Endometrial microvascular endothelial cells (primary cell): ENCODE measurements at regions not wholly inside any gene's neighbourhood (a gene's known extent, or its start where the extent isn't known, plus 50 kb on each side); places are given as distances from the start of the nearest gene placed in this dataset.

Experiments
- in situ Hi-C: cut with HindIII; loops from 2 replicates; pipeline ENCODE4 v1.10.0; 2017; ENCODE audit warnings: low sequenced_read_pairs, low pct_unique_long_range_greater_than_20kb; ENCODE audit errors: inconsistent ontology term

DNA sequence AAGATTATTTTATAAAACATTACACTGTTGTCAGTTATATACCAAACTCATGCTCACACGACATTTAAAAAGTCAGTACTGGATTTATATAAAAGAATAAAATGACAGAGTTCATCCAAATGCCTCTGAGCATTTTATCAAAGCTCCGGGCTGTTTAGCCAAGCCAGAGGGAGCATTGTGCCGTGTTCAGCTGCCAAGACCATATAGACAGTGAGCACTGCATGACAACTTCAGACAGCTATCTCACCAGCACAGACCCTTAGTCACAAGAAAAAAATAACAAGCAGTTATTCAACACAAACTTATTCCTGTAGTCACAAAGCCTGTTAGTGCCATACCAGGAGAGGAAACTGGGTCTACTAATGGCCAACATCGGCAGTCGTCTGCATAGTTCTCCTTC lies 88.0 kb upstream of the PBX1 start:
- in situ Hi-C loops: no loop called here

GRCh38 chr1:164472841-164473240 lies 86.1 kb upstream of the PBX1 start:
- in situ Hi-C loops: no loop called here

- in situ Hi-C loops: no loop called here
These were observed 85.4 kb upstream of the PBX1 start for GRCh38 chr1:164473544-164473943.

GRCh38 chr1:164475834-164476233 lies 83.2 kb upstream of the PBX1 start:
- in situ Hi-C loops: no loop called here

- in situ Hi-C loops: no loop called here
These were observed 81.6 kb upstream of the PBX1 start for GRCh38 chr1:164477343-164477742.

- in situ Hi-C loops: no loop called here
These were observed 79.7 kb upstream of the PBX1 start for GRCh38 chr1:164479242-164479641.

DNA sequence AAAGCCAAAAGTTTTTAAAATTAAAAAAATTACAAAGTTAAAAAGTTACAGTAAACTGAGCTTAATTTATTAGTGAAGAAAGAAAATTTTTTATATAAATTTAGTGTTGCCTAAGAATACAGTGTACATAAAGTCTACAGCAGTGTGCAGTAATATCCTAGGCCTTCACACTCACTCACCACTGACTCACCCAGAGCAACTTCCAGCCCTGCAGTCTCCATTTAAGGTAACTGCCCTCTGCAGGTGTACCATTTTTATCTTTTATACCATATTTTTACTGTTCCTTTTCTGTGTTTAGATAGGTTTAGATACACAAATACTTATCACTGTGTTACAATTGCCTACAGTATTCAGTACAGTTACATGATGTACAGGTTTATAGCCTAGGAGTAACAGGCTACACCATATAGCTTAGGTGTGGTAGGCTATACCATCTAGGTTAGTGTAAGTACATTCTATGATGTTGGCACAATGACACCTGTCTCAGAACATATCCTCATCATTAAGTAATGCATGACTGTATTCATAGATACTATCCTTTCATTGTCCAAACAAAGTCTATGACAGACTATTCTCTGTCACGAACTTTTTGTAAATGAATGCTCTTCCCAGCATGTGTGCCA lies 78.6 kb upstream of the PBX1 start:
- in situ Hi-C loops: no loop called here

- in situ Hi-C loops: no loop called here
These were observed 63.1 kb upstream of the PBX1 start for GRCh38 chr1:164495905-164496304.

DNA sequence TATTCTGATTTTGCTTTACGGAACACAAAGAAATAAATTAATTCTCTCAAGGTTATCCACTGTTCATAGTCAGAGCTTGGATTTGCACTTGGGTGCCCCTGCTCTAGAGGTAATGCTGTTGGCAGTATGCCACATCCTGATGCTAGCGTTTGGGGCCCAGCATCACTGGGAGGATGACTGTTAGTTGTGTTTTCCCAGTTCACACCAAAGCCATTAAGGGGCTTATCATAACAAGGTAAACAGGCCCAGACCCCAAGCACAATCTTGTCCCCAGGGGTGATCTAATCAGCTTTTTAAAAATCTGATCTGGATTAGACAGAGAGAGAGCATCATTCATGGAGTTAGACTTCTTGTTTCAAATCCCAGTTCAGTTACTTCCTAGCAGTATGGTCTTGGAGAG lies 60.2 kb upstream of the PBX1 start:
- in situ Hi-C loops: no loop called here

DNA sequence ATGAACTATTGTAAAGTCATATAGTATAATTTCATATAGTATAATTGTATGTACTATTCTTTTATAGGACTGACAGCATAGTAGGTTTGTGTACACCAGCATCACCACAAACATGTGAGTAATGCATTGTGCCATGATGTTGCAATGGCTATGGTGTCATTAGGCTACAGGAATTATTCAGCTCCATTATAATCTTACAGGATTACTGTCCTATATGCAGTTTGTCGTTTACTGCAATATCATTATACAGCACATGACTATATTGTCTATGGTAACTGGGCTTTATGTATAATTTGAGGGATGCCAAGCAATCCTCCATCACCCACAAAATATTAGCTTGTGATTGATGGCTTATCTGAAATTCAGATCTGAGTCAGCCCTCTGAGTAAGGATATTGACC lies 54.2 kb upstream of the PBX1 start:
- in situ Hi-C loops: no loop called here
